OCI-LY1 (cell line): ENCODE measurements at regions not wholly inside any gene's neighbourhood (a gene's known extent, or its start where the extent isn't known, plus 50 kb on each side); places are given as distances from the start of the nearest gene placed in this dataset.

Source experiments
- H2AFZ ChIP-seq: fragments of 200-600 bp; sonication (generic), shearing (Covaris generic); 2 replicates; pipeline ENCODE4 v1.6.0; 2014; ENCODE audit warnings: antibody characterized with exemption, mild to moderate bottlenecking, low read length
- H3F3A ChIP-seq: fragments of 200-600 bp; sonication (generic), shearing (Covaris generic); 2 replicates; pipeline ENCODE4 v1.6.0; 2014; ENCODE audit warnings: mild to moderate bottlenecking, antibody characterized with exemption, low read length, moderate library complexity; ENCODE audit not compliant: insufficient read depth
- H3K27ac ChIP-seq: fragments of 200-600 bp; sonication (generic); 2 replicates; pipeline ENCODE4 v1.5.1; 2014; ENCODE audit warnings: low read length, mixed run types, mild to moderate bottlenecking, low read depth; ENCODE audit not compliant: poor library complexity, severe bottlenecking
- H3K27me3 ChIP-seq: fragments of 200-600 bp; sonication (generic); 2 replicates; pipeline ENCODE4 v1.6.0; 2014; ENCODE audit warnings: antibody characterized with exemption, mild to moderate bottlenecking, low read length, moderate library complexity; ENCODE audit not compliant: insufficient read depth
- H3K36me3 ChIP-seq: fragments of 200-600 bp; sonication (generic); 2 replicates; pipeline ENCODE4 v1.6.1; 2014; ENCODE audit warnings: mild to moderate bottlenecking, antibody characterized with exemption, low read length, moderate library complexity, mixed read lengths; ENCODE audit not compliant: insufficient read depth
- H3K4me1 ChIP-seq: fragments of 200-600 bp; sonication (generic); 2 replicates; pipeline ENCODE4 v1.5.1; 2014; ENCODE audit warnings: mild to moderate bottlenecking, low read length, moderate library complexity; ENCODE audit not compliant: insufficient read depth, severe bottlenecking
- H3K4me2 ChIP-seq: fragments of 200-600 bp; sonication (generic), shearing (Covaris generic); 2 replicates; pipeline ENCODE4 v1.6.1; 2014; ENCODE audit warnings: low read length
- H3K4me3 ChIP-seq: fragments of 200-600 bp; sonication (generic); 2 replicates; pipeline ENCODE4 v1.5.1; 2014; ENCODE audit warnings: low read length, low read depth, mild to moderate bottlenecking, mixed read lengths; ENCODE audit not compliant: poor library complexity, severe bottlenecking
- H3K79me2 ChIP-seq: fragments of 200-600 bp; shearing (Covaris generic); 2 replicates; pipeline ENCODE4 v1.6.1; 2016; ENCODE audit warnings: mixed run types, low read length, mixed read lengths; ENCODE audit not compliant: insufficient read depth
- H3K9ac ChIP-seq: fragments of 200-600 bp; sonication (generic), shearing (Covaris generic); 2 replicates; pipeline ENCODE4 v1.6.1; 2014; ENCODE audit warnings: mild to moderate bottlenecking, low read length, mixed read lengths
- H3K9me2 ChIP-seq: fragments of 200-600 bp; sonication (generic), shearing (Covaris generic); 2 replicates; pipeline ENCODE4 v1.6.1; 2014; ENCODE audit warnings: low read depth, mild to moderate bottlenecking, low read length, mixed read lengths
- H3K9me3 ChIP-seq: fragments of 200-600 bp; shearing (Covaris generic); 2 replicates; pipeline ENCODE4 v1.6.1; 2014; ENCODE audit warnings: low read length, mixed read lengths
- H4K20me1 ChIP-seq: fragments of 200-600 bp; sonication (generic), shearing (Covaris generic); 2 replicates; pipeline ENCODE4 v1.6.0; 2016; ENCODE audit warnings: mild to moderate bottlenecking, low read length; ENCODE audit not compliant: insufficient read depth
- CTCF ChIP-seq: fragments of 200-600 bp; sonication (generic), shearing (Covaris generic); IDR thresholded peaks from 2 replicates; pipeline ENCODE4 v1.5.1; 2017; ENCODE audit warnings: mild to moderate bottlenecking, antibody characterized with exemption, low read length, moderate library complexity, mixed read lengths
- EZH2 ChIP-seq: fragments of 200-600 bp; sonication (generic), shearing (Covaris generic); IDR thresholded peaks from 2 replicates; pipeline ENCODE4 v1.8.0; 2017; ENCODE audit warnings: borderline replicate concordance, mixed run types, mild to moderate bottlenecking, antibody characterized with exemption, low read length, moderate library complexity, mixed read lengths

DNA sequence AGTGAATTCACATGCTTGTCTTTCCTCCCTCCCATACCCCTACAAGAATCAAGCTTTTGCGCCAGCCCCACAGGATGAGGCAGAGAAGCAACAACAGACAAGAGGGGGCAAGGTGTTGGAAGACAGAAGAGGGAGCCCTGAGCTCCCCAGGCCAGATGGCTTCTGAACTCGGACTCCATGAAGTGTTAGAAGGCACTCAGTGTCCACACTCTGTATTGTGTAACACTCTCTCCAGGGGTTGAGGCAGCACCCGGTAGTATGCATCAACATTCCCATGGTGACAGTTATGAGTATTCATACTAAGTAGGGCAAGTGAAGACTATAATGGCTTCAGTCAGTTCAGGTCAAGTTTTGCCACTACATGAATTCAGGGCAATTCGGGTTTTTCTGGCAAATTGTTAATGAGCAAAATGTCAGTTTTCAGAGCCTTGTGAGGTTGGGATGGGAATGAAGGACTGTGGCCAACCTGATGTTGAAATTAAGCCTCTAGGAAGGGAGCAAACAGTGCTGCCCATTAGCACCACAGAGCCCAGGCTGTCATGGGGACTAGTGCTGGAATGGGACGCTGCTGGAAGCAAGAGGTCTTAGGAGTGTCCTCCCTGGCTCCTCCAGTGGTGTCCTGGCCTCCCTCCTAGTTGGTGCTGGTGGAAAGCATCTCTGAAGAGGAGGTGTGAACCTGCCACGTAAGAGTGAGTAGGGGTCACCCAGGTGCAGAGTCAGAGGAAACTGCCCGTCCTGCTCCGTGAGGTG, 79.4 kb downstream of the KLF15 start:
- no peaks in the 10 kb centered on the region for H3K79me2 ChIP-seq
- no peak overlapping the region for H3K4me3 ChIP-seq
- no peaks in the 10 kb centered on the region for H3K9me3 ChIP-seq
- no peaks in the 10 kb centered on the region for H3K9me2 ChIP-seq
- TF ChIP-seq CTCF (no peak), EZH2 (no peak)
- no peaks in the 10 kb centered on the region for H3K36me3 ChIP-seq
- H3K4me1 ChIP-seq = no peaks in the 10 kb centered on the region
- no peak overlapping the region for H3K9ac ChIP-seq
- H3F3A ChIP-seq = no peaks in the 10 kb centered on the region
- no peak overlapping the region for H2AFZ ChIP-seq
- H3K27me3 ChIP-seq = no peaks in the 10 kb centered on the region
- H3K27ac ChIP-seq = no peak overlapping the region
- H3K4me2 ChIP-seq = no peak overlapping the region
- H4K20me1 ChIP-seq = no peaks in the 10 kb centered on the region

DNA sequence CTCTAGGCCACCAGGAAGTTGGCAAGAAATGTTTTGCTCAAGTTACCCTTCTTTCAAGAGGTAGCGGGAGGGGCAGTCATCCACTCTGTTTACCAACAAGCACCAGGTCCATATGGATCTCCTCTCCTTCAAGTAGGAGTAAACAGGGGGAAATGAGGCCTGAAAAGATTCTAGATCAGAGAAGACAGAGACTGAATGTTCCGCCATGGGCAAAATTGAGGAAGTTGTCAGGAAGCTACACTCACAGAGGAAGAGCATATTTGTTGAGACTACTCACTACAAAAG, 81.6 kb downstream of the KLF15 start:
- Histone ChIP-seq H2AFZ (no peak overlapping the region), H3K27ac (no peak overlapping the region), H3K36me3 (no peaks in the 10 kb centered on the region), H3K4me1 (no peaks in the 10 kb centered on the region), H3F3A (no peaks in the 10 kb centered on the region), H3K79me2 (no peaks in the 10 kb centered on the region), H4K20me1 (no peaks in the 10 kb centered on the region), H3K9ac (no peak overlapping the region), H3K9me3 (no peaks in the 10 kb centered on the region), H3K4me3 (no peak overlapping the region), H3K9me2 (no peaks in the 10 kb centered on the region), H3K27me3 (no peaks in the 10 kb centered on the region), H3K4me2 (no peak overlapping the region)
- TF ChIP-seq EZH2 (no peak), CTCF (no peak)

GRCh38 chr3:126274735-126275619, 82.2 kb downstream of the KLF15 start:
- no peaks in the 10 kb centered on the region for H3K9me2 ChIP-seq
- H3F3A ChIP-seq = no peaks in the 10 kb centered on the region
- no peak overlapping the region for H2AFZ ChIP-seq
- H3K4me3 ChIP-seq = no peak overlapping the region
- no peaks in the 10 kb centered on the region for H3K36me3 ChIP-seq
- no peak for TF ChIP-seq CTCF
- no peak for TF ChIP-seq EZH2
- H3K9me3 ChIP-seq = no peaks in the 10 kb centered on the region
- no peaks in the 10 kb centered on the region for H3K27me3 ChIP-seq
- H4K20me1 ChIP-seq = no peaks in the 10 kb centered on the region
- no peak overlapping the region for H3K4me2 ChIP-seq
- no peak overlapping the region for H3K27ac ChIP-seq
- H3K4me1 ChIP-seq = no peaks in the 10 kb centered on the region
- H3K9ac ChIP-seq = no peak overlapping the region
- no peaks in the 10 kb centered on the region for H3K79me2 ChIP-seq
